ENCODE measurements at regions not wholly inside any gene's neighbourhood (a gene's known extent, or its start where the extent isn't known, plus 50 kb on each side); places are given as distances from the start of the nearest gene placed in this dataset.

GRCh38 chr2:200138391-200139124 is 167.9 kb upstream of the SPATS2L start:
- Histone ChIP-seq H3K27me3 (no peaks in the 10 kb centered on the region), H3K27ac (replicated peaks in 1 of 4) (no peak overlapping the region), H3K4me3 (no peak overlapping the region), H3K4me1 (peaks cover 0 to 9% (median 0%) of the 10 kb centered on the region in 4 donors), H3K36me3 (no peaks in the 10 kb centered on the region), H3K9me3 (no peaks in the 10 kb centered on the region)
- TF ChIP-seq POLR2A (IDR thresholded peaks at IDR 0.05; ENCODE audit: low read depth) (no peak), EP300 (IDR thresholded peaks at IDR 0.05) (no peak), POLR2AphosphoS5 (IDR thresholded peaks at IDR 0.05) (no peak), CTCF (IDR thresholded peaks at IDR 0.05) (no peak)
- 34% methylated on average over 2 of the region's 2 CpGs for WGBS
- intact Hi-C loops (cut with DNase I), result no loop called here
- no peak for DNase-seq (ENCODE audit: extremely low spot score)

- Histone ChIP-seq H3K4me1 (no peaks in the 10 kb centered on the region), H3K27ac (replicated peaks in 1 of 4) (no peak overlapping the region), H3K4me3 (no peak overlapping the region), H3K27me3 (no peaks in the 10 kb centered on the region), H3K36me3 (no peaks in the 10 kb centered on the region), H3K9me3 (peaks cover 0 to 8% (median 0%) of the 10 kb centered on the region in 4 donors)
- intact Hi-C loops (cut with DNase I), result no loop called here
- 100% methylated on average over 2 of the region's 2 CpGs for WGBS
- TF ChIP-seq POLR2AphosphoS5 (IDR thresholded peaks at IDR 0.05), result no peak
- no peak for TF ChIP-seq CTCF (IDR thresholded peaks at IDR 0.05)
- no peak for TF ChIP-seq EP300 (IDR thresholded peaks at IDR 0.05)
- no peak for TF ChIP-seq POLR2A (IDR thresholded peaks at IDR 0.05; ENCODE audit: low read depth)
- DNase-seq (ENCODE audit: extremely low spot score), result peak; percentile 45
Measured at GRCh38 chr2:200144571-200144970, 161.9 kb upstream of the SPATS2L start.

GRCh38 chr2:200146501-200146900 is 160.0 kb upstream of the SPATS2L start:
- Histone ChIP-seq H3K4me3 (no peak overlapping the region), H3K36me3 (no peaks in the 10 kb centered on the region), H3K9me3 (peaks cover 0 to 17% (median 0%) of the 10 kb centered on the region in 4 donors), H3K27ac (replicated peaks in 1 of 4) (no peak overlapping the region), H3K4me1 (no peaks in the 10 kb centered on the region), H3K27me3 (no peaks in the 10 kb centered on the region)
- DNase-seq (ENCODE audit: extremely low spot score), result no peak
- WGBS, result 81% methylated on average over 3 of the region's 3 CpGs
- intact Hi-C loops (cut with DNase I), result no loop called here
- TF ChIP-seq CTCF (IDR thresholded peaks at IDR 0.05), result no peak
- TF ChIP-seq POLR2A (IDR thresholded peaks at IDR 0.05; ENCODE audit: low read depth), result no peak
- no peak for TF ChIP-seq EP300 (IDR thresholded peaks at IDR 0.05)
- TF ChIP-seq POLR2AphosphoS5 (IDR thresholded peaks at IDR 0.05), result no peak

GRCh38 chr2:200147371-200147770 is 159.1 kb upstream of the SPATS2L start:
- Histone ChIP-seq H3K4me3 (no peak overlapping the region), H3K9me3 (peaks cover 0 to 17% (median 0%) of the 10 kb centered on the region in 4 donors), H3K4me1 (no peaks in the 10 kb centered on the region), H3K27ac (replicated peaks in 1 of 4) (no peak overlapping the region), H3K27me3 (no peaks in the 10 kb centered on the region), H3K36me3 (no peaks in the 10 kb centered on the region)
- WGBS, result 83% methylated on average over 2 of the region's 2 CpGs
- DNase-seq (ENCODE audit: extremely low spot score), result peak; percentile 60
- TF ChIP-seq POLR2AphosphoS5 (IDR thresholded peaks at IDR 0.05) (no peak), CTCF (IDR thresholded peaks at IDR 0.05) (no peak), POLR2A (IDR thresholded peaks at IDR 0.05; ENCODE audit: low read depth) (no peak), EP300 (IDR thresholded peaks at IDR 0.05) (no peak)
- intact Hi-C loops (cut with DNase I), result no loop called here

GRCh38 chr2:200148366-200148765 is 158.1 kb upstream of the SPATS2L start:
- DNase-seq (ENCODE audit: extremely low spot score), result peak; percentile 5
- Histone ChIP-seq H3K36me3 (no peaks in the 10 kb centered on the region), H3K4me3 (no peak overlapping the region), H3K27me3 (no peaks in the 10 kb centered on the region), H3K4me1 (no peaks in the 10 kb centered on the region), H3K9me3 (peaks cover 0 to 17% (median 0%) of the 10 kb centered on the region in 4 donors), H3K27ac (replicated peaks in 1 of 4) (no peak overlapping the region)
- intact Hi-C loops (cut with DNase I), result no loop called here
- TF ChIP-seq POLR2AphosphoS5 (IDR thresholded peaks at IDR 0.05) (no peak), CTCF (IDR thresholded peaks at IDR 0.05) (no peak), EP300 (IDR thresholded peaks at IDR 0.05) (no peak), POLR2A (IDR thresholded peaks at IDR 0.05; ENCODE audit: low read depth) (no peak)
- WGBS, result 72% methylated on average over 2 of the region's 2 CpGs

Measured in esophagus muscularis mucosa (tissue), 4 donors.